H9 (cell line): ENCODE measurements at regions not wholly inside any gene's neighbourhood (a gene's known extent, or its start where the extent isn't known, plus 50 kb on each side); places are given as distances from the start of the nearest gene placed in this dataset.

Experiments used
- DNase-seq: peaks from one replicate; pipeline ENCODE4 v3.0.0-alpha.2; 2017
- H2AFZ ChIP-seq: one replicate; pipeline ENCODE4 v1.6.1; 2013; ENCODE audit warnings: mild to moderate bottlenecking, low read length, control low read depth, moderate library complexity
- H2AK5ac ChIP-seq: 2 replicates; pipeline ENCODE4 v1.6.1; 2013; ENCODE audit warnings: low read length, control low read depth, mixed read lengths; ENCODE audit not compliant: insufficient read length
- H2BK120ac ChIP-seq: one replicate; pipeline ENCODE4 v1.6.1; 2013; ENCODE audit warnings: low read depth, mild to moderate bottlenecking, low read length, control low read depth, inconsistent platforms; ENCODE audit not compliant: poor library complexity, severe bottlenecking
- H2BK12ac ChIP-seq: 2 replicates; pipeline ENCODE4 v1.6.1; 2013; ENCODE audit warnings: low read length, control low read depth, mixed read lengths, low read depth; ENCODE audit not compliant: insufficient read length
- H2BK15ac ChIP-seq: 2 replicates; pipeline ENCODE4 v1.6.1; 2013; ENCODE audit warnings: low read depth, low read length, control low read depth
- H2BK20ac ChIP-seq: one replicate; pipeline ENCODE4 v1.6.1; 2013; ENCODE audit warnings: low read depth, mild to moderate bottlenecking, low read length, control low read depth, inconsistent platforms; ENCODE audit not compliant: poor library complexity, severe bottlenecking
- H2BK5ac ChIP-seq: 2 replicates; pipeline ENCODE4 v1.6.1; 2013; ENCODE audit warnings: low read length, control low read depth, mixed read lengths; ENCODE audit not compliant: insufficient read length
- H3K14ac ChIP-seq: 2 replicates; pipeline ENCODE4 v1.6.1; 2013; ENCODE audit warnings: low read length, control low read depth; ENCODE audit not compliant: insufficient read depth
- H3K18ac ChIP-seq: 2 replicates; pipeline ENCODE4 v1.6.1; 2013; ENCODE audit warnings: low read depth, mild to moderate bottlenecking, mixed read lengths, low read length, control low read depth; ENCODE audit not compliant: insufficient read length
- H3K23ac ChIP-seq: 2 replicates; pipeline ENCODE4 v1.6.1; 2013; ENCODE audit warnings: low read length, control low read depth, mixed read lengths, low read depth; ENCODE audit not compliant: insufficient read length
- H3K23me2 ChIP-seq: 2 replicates; pipeline ENCODE4 v1.6.1; 2013; ENCODE audit warnings: low read depth, mild to moderate bottlenecking, mixed read lengths, low read length, control low read depth; ENCODE audit not compliant: insufficient read length, poor library complexity, severe bottlenecking
- H3K27ac ChIP-seq: 2 replicates; pipeline ENCODE4 v1.5.1; 2013; ENCODE audit warnings: low read length, control low read depth, mixed read lengths, low read depth; ENCODE audit not compliant: insufficient read length
- H3K27me3 ChIP-seq: 2 replicates; pipeline ENCODE4 v1.6.1; 2013; ENCODE audit warnings: low read length, control low read depth, inconsistent platforms; ENCODE audit not compliant: insufficient read depth
- H3K4ac ChIP-seq: 2 replicates; pipeline ENCODE4 v1.6.1; 2013; ENCODE audit warnings: low read depth, mild to moderate bottlenecking, control low read depth, inconsistent platforms, low read length, moderate library complexity
- H3K4me1 ChIP-seq: 2 replicates; pipeline ENCODE4 v1.6.1; 2013; ENCODE audit warnings: low read length, control low read depth, inconsistent platforms; ENCODE audit not compliant: insufficient read depth
- H3K4me2 ChIP-seq: 2 replicates; pipeline ENCODE4 v1.6.1; 2013; ENCODE audit warnings: low read length, control low read depth, mixed read lengths; ENCODE audit not compliant: insufficient read length, insufficient read depth
- H3K56ac ChIP-seq: 2 replicates; pipeline ENCODE4 v1.6.1; 2013; ENCODE audit warnings: low read depth, mild to moderate bottlenecking, mixed read lengths, low read length, control low read depth; ENCODE audit not compliant: insufficient read length
- H3K79me1 ChIP-seq: 2 replicates; pipeline ENCODE4 v1.6.1; 2013; ENCODE audit warnings: low read depth, mild to moderate bottlenecking, moderate library complexity, low read length, control low read depth, inconsistent platforms; ENCODE audit not compliant: insufficient read depth, poor library complexity, severe bottlenecking
- H3K79me2 ChIP-seq: 2 replicates; pipeline ENCODE4 v1.6.1; 2013; ENCODE audit warnings: low read length, control low read depth, inconsistent platforms; ENCODE audit not compliant: insufficient read depth
- H3K9ac ChIP-seq: 2 replicates; pipeline ENCODE4 v1.6.1; 2013; ENCODE audit warnings: low read length, control low read depth, mixed read lengths; ENCODE audit not compliant: insufficient read length; ENCODE audit errors: extremely low read depth
- H3K9me3 ChIP-seq: one replicate; pipeline ENCODE4 v1.6.1; 2013; ENCODE audit warnings: low read depth, low read length, inconsistent platforms; ENCODE audit not compliant: control insufficient read depth
- H3T11ph ChIP-seq: one replicate; pipeline ENCODE4 v1.6.1; 2013; ENCODE audit warnings: mild to moderate bottlenecking, low read length, control low read depth, inconsistent platforms
- H4K20me1 ChIP-seq: one replicate; pipeline ENCODE4 v1.6.1; 2013; ENCODE audit not compliant: control insufficient read depth, insufficient read length, insufficient read depth
- H4K5ac ChIP-seq: 2 replicates; pipeline ENCODE4 v1.6.1; 2013; ENCODE audit warnings: low read depth, mild to moderate bottlenecking, mixed read lengths, low read length, control low read depth; ENCODE audit not compliant: insufficient read length
- H4K8ac ChIP-seq: replicated peaks from 2 replicates; pipeline ENCODE4 v1.6.1; 2013; ENCODE audit warnings: low read length, control low read depth, mixed read lengths, low read depth; ENCODE audit not compliant: insufficient read length
- H4K91ac ChIP-seq: 2 replicates; pipeline ENCODE4 v1.6.1; 2013; ENCODE audit warnings: low read depth, mild to moderate bottlenecking, moderate library complexity, mixed read lengths, low read length, control low read depth; ENCODE audit not compliant: insufficient read length
- H3K27ac Mint-ChIP-seq, 3 experiments: 2 replicates in 2 of 3; 3 replicates in 1 of 3; pipeline ENCODE4 v1.8.0; 2020 to 2021; ENCODE audit warnings: mixed read lengths in 3 of 3, mild to moderate bottlenecking in 1 of 3, moderate library complexity in 1 of 3
- H3K27me3 Mint-ChIP-seq: 2 replicates; pipeline ENCODE4 v1.8.0; 2021; ENCODE audit warnings: low read depth, mild to moderate bottlenecking, moderate library complexity, mixed read lengths
- H3K36me3 Mint-ChIP-seq, 3 experiments: 2 replicates in 2 of 3; 3 replicates in 1 of 3; pipeline ENCODE4 v1.8.0; 2020 to 2021; ENCODE audit warnings: low read depth in 3 of 3, mixed read lengths in 3 of 3; ENCODE audit not compliant: insufficient read depth in 1 of 3
- H3K4me1 Mint-ChIP-seq, 2 experiments: 2 replicates each; pipeline ENCODE4 v1.8.0; 2020; ENCODE audit warnings: mixed read lengths in 2 of 2
- H3K4me3 Mint-ChIP-seq, 2 experiments: 2 replicates in 1 of 2; 3 replicates in 1 of 2; pipeline ENCODE4 v1.8.0; 2020 to 2021; ENCODE audit warnings: mild to moderate bottlenecking in 2 of 2, mixed read lengths in 2 of 2, moderate library complexity in 1 of 2
- H3K9me3 Mint-ChIP-seq, 2 experiments: 2 replicates in 1 of 2; 3 replicates in 1 of 2; pipeline ENCODE4 v1.8.0; 2020; ENCODE audit warnings: mild to moderate bottlenecking in 2 of 2, mixed read lengths in 2 of 2, moderate library complexity in 1 of 2
- WGBS: extraction: QIAGEN DNeasy Blood & Tissue Kit; methylation state at CpG from one replicate; pipeline ENCODE4 v1.1.7; 2013; ENCODE audit warnings: missing lambda C conversion rate, low lambda C conversion rate, mixed read lengths; ENCODE audit not compliant: insufficient read length; ENCODE audit errors: extremely low coverage; 5-methylcytosine and 5-hydroxymethylcytosine counted together
- TF ChIP-seq, protein P1 (sequence below): fragments of 200-600 bp; sonication (generic); conservative IDR thresholded peaks from 3 replicates; pipeline ENCODE4 v1.8.0; 2021; ENCODE audit warnings: antibody characterized with exemption, mild to moderate bottlenecking

GRCh38 chrX:51395810-51396728, 63.4 kb downstream of the NUDT10 start:
- peaks cover 28% of the 10 kb centered on the region for H3K9me3 ChIP-seq
- H3K27me3 Mint-ChIP-seq, result no peaks in the 10 kb centered on the region
- H2BK20ac ChIP-seq, result no peak overlapping the region
- no peak overlapping the region for H4K5ac ChIP-seq
- no peak overlapping the region for H3K27ac ChIP-seq
- H4K91ac ChIP-seq, result no peak overlapping the region
- no peak overlapping the region for H3K56ac ChIP-seq
- H2BK120ac ChIP-seq, result no peak overlapping the region
- no peak overlapping the region; the same call in 1 of the 2 replicates for H2BK15ac ChIP-seq
- peak; percentile 47 for DNase-seq
- peak overlapping the region; percentile 2 for H3K4me2 ChIP-seq
- no peak overlapping the region for H2AFZ ChIP-seq
- TF ChIP-seq, protein P1, sequence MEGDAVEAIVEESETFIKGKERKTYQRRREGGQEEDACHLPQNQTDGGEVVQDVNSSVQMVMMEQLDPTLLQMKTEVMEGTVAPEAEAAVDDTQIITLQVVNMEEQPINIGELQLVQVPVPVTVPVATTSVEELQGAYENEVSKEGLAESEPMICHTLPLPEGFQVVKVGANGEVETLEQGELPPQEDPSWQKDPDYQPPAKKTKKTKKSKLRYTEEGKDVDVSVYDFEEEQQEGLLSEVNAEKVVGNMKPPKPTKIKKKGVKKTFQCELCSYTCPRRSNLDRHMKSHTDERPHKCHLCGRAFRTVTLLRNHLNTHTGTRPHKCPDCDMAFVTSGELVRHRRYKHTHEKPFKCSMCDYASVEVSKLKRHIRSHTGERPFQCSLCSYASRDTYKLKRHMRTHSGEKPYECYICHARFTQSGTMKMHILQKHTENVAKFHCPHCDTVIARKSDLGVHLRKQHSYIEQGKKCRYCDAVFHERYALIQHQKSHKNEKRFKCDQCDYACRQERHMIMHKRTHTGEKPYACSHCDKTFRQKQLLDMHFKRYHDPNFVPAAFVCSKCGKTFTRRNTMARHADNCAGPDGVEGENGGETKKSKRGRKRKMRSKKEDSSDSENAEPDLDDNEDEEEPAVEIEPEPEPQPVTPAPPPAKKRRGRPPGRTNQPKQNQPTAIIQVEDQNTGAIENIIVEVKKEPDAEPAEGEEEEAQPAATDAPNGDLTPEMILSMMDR, result peak; percentile 36; the same call in 2 of the 3 replicates
- no peaks in the 10 kb centered on the region for H3K4me1 ChIP-seq
- peaks cover 62 to 66% of the 10 kb centered on the region in 2 experiments for H3K9me3 Mint-ChIP-seq
- no peak overlapping the region for H3K27ac Mint-ChIP-seq
- WGBS, result no CpG with 5 or more reads among the region's 50 CpGs
- no peaks in the 10 kb centered on the region for H3K27me3 ChIP-seq
- H3K18ac ChIP-seq, result peak overlapping the region; percentile 83
- no peak overlapping the region for H2AK5ac ChIP-seq
- H4K20me1 ChIP-seq, result no peaks in the 10 kb centered on the region
- H2BK12ac ChIP-seq, result no peak overlapping the region
- no peak overlapping the region for H3K9ac ChIP-seq
- peak overlapping the region; percentile 55; the same call in 1 of the 2 replicates for H3K14ac ChIP-seq
- no peak overlapping the region for H3T11ph ChIP-seq
- H3K23ac ChIP-seq, result no peak overlapping the region
- peaks cover 0 to 3% (median 0%) of the 10 kb centered on the region in 3 experiments; a peak in 2 of 7 replicates for H3K36me3 Mint-ChIP-seq
- peaks cover 8% of the 10 kb centered on the region for H3K23me2 ChIP-seq
- no peak overlapping the region for H3K4ac ChIP-seq
- H4K8ac ChIP-seq, result no peak overlapping the region
- no peaks in the 10 kb centered on the region for H3K79me1 ChIP-seq
- no peak overlapping the region for H2BK5ac ChIP-seq
- H3K4me1 Mint-ChIP-seq, result no peaks in the 10 kb centered on the region
- no peak overlapping the region for H3K4me3 Mint-ChIP-seq
- H3K79me2 ChIP-seq, result no peaks in the 10 kb centered on the region
